ENCODE measurements at regions not wholly inside any gene's neighbourhood (a gene's known extent, or its start where the extent isn't known, plus 50 kb on each side); places are given as distances from the start of the nearest gene placed in this dataset.

- no peak for DNase-seq
Observed at GRCh38 chr10:78641693-78642092, 427.1 kb upstream of the ZMIZ1 start.

- no peak for DNase-seq
Observed at GRCh38 chr10:78642269-78642816, 426.4 kb upstream of the ZMIZ1 start.

- DNase-seq: no peak
Observed at GRCh38 chr10:78643513-78643912, 425.3 kb upstream of the ZMIZ1 start.

- no peak for DNase-seq
Observed at GRCh38 chr10:78644550-78644949, 424.2 kb upstream of the ZMIZ1 start.

- no peak for DNase-seq
Observed at GRCh38 chr10:78645169-78645686, 423.5 kb upstream of the ZMIZ1 start.

- DNase-seq: no peak
Observed at GRCh38 chr10:78645975-78646374, 422.8 kb upstream of the ZMIZ1 start.

- DNase-seq: no peak
Observed at GRCh38 chr10:78648256-78648860, 420.4 kb upstream of the ZMIZ1 start.

- no peak for DNase-seq
Observed at GRCh38 chr10:78649429-78649828, 419.3 kb upstream of the ZMIZ1 start.

- no peak for DNase-seq
Observed at GRCh38 chr10:78650122-78650521, 418.6 kb upstream of the ZMIZ1 start.

GRCh38 chr10:78651287-78651686 lies 417.5 kb upstream of the ZMIZ1 start:
- DNase-seq: no peak

GRCh38 chr10:78653555-78653954 lies 415.2 kb upstream of the ZMIZ1 start:
- DNase-seq: no peak

GRCh38 chr10:78654047-78654590 lies 414.6 kb upstream of the ZMIZ1 start:
- no peak for DNase-seq

GRCh38 chr10:78655979-78656378 lies 412.8 kb upstream of the ZMIZ1 start:
- no peak for DNase-seq

- peak; percentile 37 for DNase-seq
Observed at GRCh38 chr10:78656417-78657162, 412.2 kb upstream of the ZMIZ1 start.

GRCh38 chr10:78657163-78657861 lies 411.5 kb upstream of the ZMIZ1 start:
- DNase-seq: peak; percentile 56

GRCh38 chr10:78657862-78658165 lies 411.0 kb upstream of the ZMIZ1 start:
- DNase-seq: no peak

- DNase-seq: peak; percentile 91
Observed at GRCh38 chr10:78658645-78659597, 409.8 kb upstream of the ZMIZ1 start.

- DNase-seq: peak; percentile 96
Observed at GRCh38 chr10:78659598-78659967, 409.2 kb upstream of the ZMIZ1 start.

- DNase-seq: no peak
Observed at GRCh38 chr10:78660446-78661106, 408.2 kb upstream of the ZMIZ1 start.

- peak; percentile 34 for DNase-seq
Observed at GRCh38 chr10:78663721-78664120, 405.0 kb upstream of the ZMIZ1 start.

- DNase-seq: peak; percentile 92
Observed at GRCh38 chr10:78664929-78665553, 403.7 kb upstream of the ZMIZ1 start.

All from NCI-H526 treated with DMSO at 0.1 percent for 48 hours (cell line).